Testis (tissue), 2 donors: ENCODE measurements at regions not wholly inside any gene's neighbourhood (a gene's known extent, or its start where the extent isn't known, plus 50 kb on each side); places are given as distances from the start of the nearest gene placed in this dataset.

Experiments
- POLR2A ChIP-seq: fragments of 450-650 bp; IDR thresholded peaks from one replicate; pipeline ENCODE4 v1.6.1; 2017; ENCODE audit warnings: antibody characterized with exemption, mild to moderate bottlenecking, moderate library complexity
- TF ChIP-seq, protein P1 (sequence below), 3 experiments: fragments of 450-650 bp in 2 of 3; fragments of 200-600 bp in 1 of 3; sonication (generic) in 1 of 3; IDR thresholded peaks; one replicate each; pipeline ENCODE4 v1.5.1; 2016 to 2019; ENCODE audit warnings: antibody characterized with exemption in 3 of 3, mild to moderate bottlenecking in 2 of 3, moderate library complexity in 1 of 3

DNA sequence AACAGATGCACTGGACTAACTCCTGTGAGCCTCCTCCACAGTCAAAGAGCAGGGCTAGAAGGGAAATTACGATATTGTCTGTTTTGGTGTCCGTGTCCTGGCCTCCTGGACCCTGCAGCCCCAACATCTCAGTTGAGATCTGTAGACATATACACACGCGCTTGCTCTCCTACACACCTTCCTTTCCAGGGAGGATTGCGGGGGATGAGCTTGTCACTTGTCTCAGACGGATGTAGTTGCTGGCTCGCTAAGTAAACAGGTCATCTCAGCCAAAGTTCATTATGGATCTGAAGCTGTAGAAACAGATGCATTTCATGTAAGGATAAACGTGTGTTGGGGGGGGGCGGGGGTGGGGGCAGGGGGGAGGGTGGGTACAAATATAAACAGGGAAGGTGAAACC lies 549.3 kb downstream of the CCDC171 start:
- TF ChIP-seq, protein P1, sequence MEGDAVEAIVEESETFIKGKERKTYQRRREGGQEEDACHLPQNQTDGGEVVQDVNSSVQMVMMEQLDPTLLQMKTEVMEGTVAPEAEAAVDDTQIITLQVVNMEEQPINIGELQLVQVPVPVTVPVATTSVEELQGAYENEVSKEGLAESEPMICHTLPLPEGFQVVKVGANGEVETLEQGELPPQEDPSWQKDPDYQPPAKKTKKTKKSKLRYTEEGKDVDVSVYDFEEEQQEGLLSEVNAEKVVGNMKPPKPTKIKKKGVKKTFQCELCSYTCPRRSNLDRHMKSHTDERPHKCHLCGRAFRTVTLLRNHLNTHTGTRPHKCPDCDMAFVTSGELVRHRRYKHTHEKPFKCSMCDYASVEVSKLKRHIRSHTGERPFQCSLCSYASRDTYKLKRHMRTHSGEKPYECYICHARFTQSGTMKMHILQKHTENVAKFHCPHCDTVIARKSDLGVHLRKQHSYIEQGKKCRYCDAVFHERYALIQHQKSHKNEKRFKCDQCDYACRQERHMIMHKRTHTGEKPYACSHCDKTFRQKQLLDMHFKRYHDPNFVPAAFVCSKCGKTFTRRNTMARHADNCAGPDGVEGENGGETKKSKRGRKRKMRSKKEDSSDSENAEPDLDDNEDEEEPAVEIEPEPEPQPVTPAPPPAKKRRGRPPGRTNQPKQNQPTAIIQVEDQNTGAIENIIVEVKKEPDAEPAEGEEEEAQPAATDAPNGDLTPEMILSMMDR (IDR thresholded peaks at IDR 0.05), result no peak
- TF ChIP-seq POLR2A, result no peak
